Adrenal gland (tissue), 5 donors: ENCODE measurements at regions not wholly inside any gene's neighbourhood (a gene's known extent, or its start where the extent isn't known, plus 50 kb on each side); places are given as distances from the start of the nearest gene placed in this dataset.

ENCODE experiments used
- CTCF ChIP-seq, 6 experiments: fragments of 450-650 bp in 4 of 6; fragments of 200-600 bp in 2 of 6; sonication (generic) in 1 of 6; IDR thresholded peaks; 1 replicate in 5 of 6; 2 replicates in 1 of 6; pipeline versions ENCODE4 v1.5.1 to v1.8.0; 2016 to 2021; ENCODE audit warnings: antibody characterized with exemption in 6 of 6, mild to moderate bottlenecking in 2 of 6, moderate library complexity in 1 of 6
- POLR2A ChIP-seq, 2 donors: fragments of 450-650 bp; IDR thresholded peaks; one replicate each; pipeline ENCODE4 v1.6.1; 2017; ENCODE audit warnings: antibody characterized with exemption in 2 of 2, mild to moderate bottlenecking in 2 of 2, moderate library complexity in 1 of 2
- donor health status: DM: no; HTN: no; CAD: no.

- no peak for TF ChIP-seq CTCF (IDR thresholded peaks at IDR 0.05)
- no peak for TF ChIP-seq POLR2A (IDR thresholded peaks at IDR 0.05)
These were observed 148.4 kb downstream of the TBXT start for GRCh38 chr6:166019214-166019613.
